Osteocyte (in vitro differentiated cells): ENCODE measurements at regions not wholly inside any gene's neighbourhood (a gene's known extent, or its start where the extent isn't known, plus 50 kb on each side); places are given as distances from the start of the nearest gene placed in this dataset.
"Not testable (repeated sequence)": the region's sequence is repeated elsewhere in the genome, so short reads cannot be mapped to it uniquely, and the experiment has no call there.

ENCODE experiments used
- DNase-seq: peaks from one replicate; pipeline ENCODE4 v3.0.0; 2021; ENCODE audit warnings: mixed read lengths; ENCODE audit not compliant: unreplicated experiment; ENCODE audit errors: extremely low spot score
- H3K27ac Mint-ChIP-seq: one replicate; pipeline ENCODE4 v1.8.0; 2021; ENCODE audit warnings: mild to moderate bottlenecking, mixed read lengths; ENCODE audit not compliant: unreplicated experiment
- H3K27me3 Mint-ChIP-seq: one replicate; pipeline ENCODE4 v1.8.0; 2021; ENCODE audit warnings: mixed read lengths; ENCODE audit not compliant: unreplicated experiment
- H3K36me3 Mint-ChIP-seq: one replicate; pipeline ENCODE4 v1.8.0; 2021; ENCODE audit warnings: mixed read lengths; ENCODE audit not compliant: unreplicated experiment
- H3K4me1 Mint-ChIP-seq: one replicate; pipeline ENCODE4 v1.8.0; 2021; ENCODE audit warnings: mixed read lengths; ENCODE audit not compliant: unreplicated experiment
- H3K4me3 Mint-ChIP-seq: one replicate; pipeline ENCODE4 v1.8.0; 2021; ENCODE audit warnings: mild to moderate bottlenecking, moderate library complexity, mixed read lengths; ENCODE audit not compliant: unreplicated experiment
- H3K9me3 Mint-ChIP-seq: one replicate; pipeline ENCODE4 v1.8.0; 2021; ENCODE audit warnings: mixed read lengths; ENCODE audit not compliant: unreplicated experiment
- TF ChIP-seq, protein P1 (sequence below): fragments of 200-600 bp; sonication (generic); IDR thresholded peaks from 2 replicates; pipeline ENCODE4 v1.5.0; 2021; ENCODE audit warnings: antibody characterized with exemption, mild to moderate bottlenecking, moderate library complexity

DNA sequence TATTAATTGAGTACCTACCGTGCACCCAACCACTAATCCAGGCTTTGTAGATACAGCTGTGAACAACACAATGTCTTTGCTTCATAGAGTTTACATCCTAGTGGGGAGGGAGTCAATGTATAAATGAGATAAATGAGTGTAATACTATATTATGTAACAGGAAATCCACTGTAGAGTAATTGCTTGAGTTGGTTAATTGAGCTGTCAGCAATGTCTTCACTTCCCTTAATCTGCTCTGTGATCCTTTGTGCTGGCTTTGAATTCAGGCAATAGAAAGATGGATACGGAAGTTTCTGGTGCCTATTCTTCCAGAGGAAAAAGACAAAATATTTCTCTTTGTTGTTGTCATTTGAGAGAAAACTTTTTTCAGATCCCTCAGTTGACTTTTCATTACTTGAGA is 104.0 kb upstream of the SLC16A7 start:
- H3K4me1 Mint-ChIP-seq: peaks cover 12% of the 10 kb centered on the region
- no peaks in the 10 kb centered on the region for H3K27me3 Mint-ChIP-seq
- H3K27ac Mint-ChIP-seq: no peak overlapping the region
- no peaks in the 10 kb centered on the region for H3K36me3 Mint-ChIP-seq
- TF ChIP-seq, protein P1, sequence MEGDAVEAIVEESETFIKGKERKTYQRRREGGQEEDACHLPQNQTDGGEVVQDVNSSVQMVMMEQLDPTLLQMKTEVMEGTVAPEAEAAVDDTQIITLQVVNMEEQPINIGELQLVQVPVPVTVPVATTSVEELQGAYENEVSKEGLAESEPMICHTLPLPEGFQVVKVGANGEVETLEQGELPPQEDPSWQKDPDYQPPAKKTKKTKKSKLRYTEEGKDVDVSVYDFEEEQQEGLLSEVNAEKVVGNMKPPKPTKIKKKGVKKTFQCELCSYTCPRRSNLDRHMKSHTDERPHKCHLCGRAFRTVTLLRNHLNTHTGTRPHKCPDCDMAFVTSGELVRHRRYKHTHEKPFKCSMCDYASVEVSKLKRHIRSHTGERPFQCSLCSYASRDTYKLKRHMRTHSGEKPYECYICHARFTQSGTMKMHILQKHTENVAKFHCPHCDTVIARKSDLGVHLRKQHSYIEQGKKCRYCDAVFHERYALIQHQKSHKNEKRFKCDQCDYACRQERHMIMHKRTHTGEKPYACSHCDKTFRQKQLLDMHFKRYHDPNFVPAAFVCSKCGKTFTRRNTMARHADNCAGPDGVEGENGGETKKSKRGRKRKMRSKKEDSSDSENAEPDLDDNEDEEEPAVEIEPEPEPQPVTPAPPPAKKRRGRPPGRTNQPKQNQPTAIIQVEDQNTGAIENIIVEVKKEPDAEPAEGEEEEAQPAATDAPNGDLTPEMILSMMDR: no peak
- DNase-seq: no peak
- H3K4me3 Mint-ChIP-seq: no peak overlapping the region
- H3K9me3 Mint-ChIP-seq: no peaks in the 10 kb centered on the region

DNA sequence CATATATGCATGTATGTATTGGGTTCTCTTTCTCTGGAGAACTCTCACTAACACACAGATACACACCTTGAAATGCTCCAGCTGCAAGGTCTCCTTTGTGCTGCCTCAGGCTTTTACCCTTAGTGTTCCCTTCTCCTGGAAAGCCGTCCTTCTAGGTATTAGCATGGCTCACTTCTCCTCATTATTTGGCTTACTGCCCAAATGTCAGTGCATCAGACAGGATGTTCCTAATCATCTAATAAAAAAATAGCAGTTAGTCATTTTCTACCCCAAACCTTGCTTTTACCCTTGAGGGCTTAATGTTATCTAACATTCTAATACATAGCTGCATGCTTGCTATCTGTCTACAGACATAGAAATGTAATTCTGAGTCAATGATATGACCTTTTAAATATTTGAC is 109.0 kb upstream of the SLC16A7 start:
- H3K4me3 Mint-ChIP-seq: no peak overlapping the region
- peaks cover under 1% of the 10 kb centered on the region for H3K36me3 Mint-ChIP-seq
- H3K27ac Mint-ChIP-seq: no peak overlapping the region
- H3K27me3 Mint-ChIP-seq: peaks cover 2% of the 10 kb centered on the region
- TF ChIP-seq, protein P1: no peak
- H3K4me1 Mint-ChIP-seq: no peaks in the 10 kb centered on the region
- H3K9me3 Mint-ChIP-seq: no peaks in the 10 kb centered on the region
- no peak for DNase-seq

DNA sequence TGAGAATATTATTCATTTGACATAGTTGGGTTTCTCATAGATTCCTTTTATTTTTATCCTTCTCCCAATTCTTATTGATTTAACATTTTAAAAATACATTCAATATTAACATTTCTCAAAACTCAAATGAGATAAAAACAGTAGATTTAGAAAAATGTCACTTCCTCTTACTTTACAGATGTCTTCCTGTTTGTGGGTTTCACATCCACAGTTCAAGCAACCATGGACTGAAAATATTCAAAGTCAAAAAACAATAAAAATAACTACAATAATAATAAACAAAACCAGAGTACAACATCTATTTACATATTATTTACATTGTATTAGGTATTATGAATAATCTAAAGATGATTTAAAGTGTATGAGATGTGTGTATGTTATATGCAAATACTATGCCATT is 111.3 kb upstream of the SLC16A7 start:
- no peak for DNase-seq
- Mint-ChIP-seq H3K36me3 (peaks cover 1% of the 10 kb centered on the region), H3K4me1 (no peaks in the 10 kb centered on the region), H3K27me3 (peaks cover 2% of the 10 kb centered on the region), H3K9me3 (no peaks in the 10 kb centered on the region), H3K27ac (no peak overlapping the region), H3K4me3 (no peak overlapping the region)
- TF ChIP-seq, protein P1: no peak

DNA sequence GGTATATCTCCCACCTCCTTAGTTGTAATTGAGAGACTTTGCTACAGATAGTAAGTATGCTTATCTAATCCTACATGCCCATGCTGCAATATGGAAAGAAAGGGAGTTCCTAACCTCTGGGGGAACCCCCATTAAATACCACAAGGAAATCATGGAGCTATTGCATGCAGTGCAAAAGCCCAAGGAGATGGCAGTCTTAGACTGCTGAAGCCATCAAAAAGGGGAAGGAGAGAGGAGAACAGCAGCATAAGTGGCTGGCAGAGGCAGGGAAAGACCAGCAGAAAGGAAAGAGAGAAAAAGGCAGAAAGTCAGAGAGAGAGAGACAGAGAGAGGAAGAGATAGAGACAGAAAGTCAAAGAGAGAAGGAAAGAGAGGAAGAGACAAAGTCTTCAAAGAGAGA is 121.6 kb upstream of the SLC16A7 start:
- not testable (repeated sequence) for H3K36me3 Mint-ChIP-seq, DNase-seq, H3K27ac Mint-ChIP-seq, H3K27me3 Mint-ChIP-seq, H3K9me3 Mint-ChIP-seq, H3K4me3 Mint-ChIP-seq, H3K4me1 Mint-ChIP-seq

DNA sequence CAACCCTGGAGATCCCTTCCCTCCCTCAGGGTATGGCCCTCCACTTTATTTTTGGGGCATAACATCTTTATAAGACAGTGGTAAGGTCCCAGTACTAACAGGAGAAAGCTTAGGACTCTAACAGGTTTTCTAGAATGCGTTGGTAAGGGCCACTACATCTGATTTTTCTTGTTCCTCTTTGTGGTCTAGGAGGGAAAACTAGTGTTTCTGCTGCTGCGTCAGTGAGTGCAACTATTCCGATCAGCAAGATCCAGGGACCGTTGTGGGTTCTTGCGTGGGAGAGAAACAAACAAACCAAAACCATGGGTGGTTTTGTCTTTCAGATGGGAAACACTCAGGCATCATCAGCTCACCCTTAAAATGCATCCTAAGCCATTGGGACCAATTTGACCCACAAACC is 123.6 kb upstream of the SLC16A7 start:
- no peak for DNase-seq
- H3K4me3 Mint-ChIP-seq: no peak overlapping the region
- H3K36me3 Mint-ChIP-seq: no peaks in the 10 kb centered on the region
- no peaks in the 10 kb centered on the region for H3K27me3 Mint-ChIP-seq
- H3K27ac Mint-ChIP-seq: no peak overlapping the region
- no peaks in the 10 kb centered on the region for H3K4me1 Mint-ChIP-seq
- peaks cover 5% of the 10 kb centered on the region for H3K9me3 Mint-ChIP-seq
- TF ChIP-seq, protein P1: no peak
